ENCODE measurements at regions not wholly inside any gene's neighbourhood (a gene's known extent, or its start where the extent isn't known, plus 50 kb on each side); places are given as distances from the start of the nearest gene placed in this dataset.

DNA sequence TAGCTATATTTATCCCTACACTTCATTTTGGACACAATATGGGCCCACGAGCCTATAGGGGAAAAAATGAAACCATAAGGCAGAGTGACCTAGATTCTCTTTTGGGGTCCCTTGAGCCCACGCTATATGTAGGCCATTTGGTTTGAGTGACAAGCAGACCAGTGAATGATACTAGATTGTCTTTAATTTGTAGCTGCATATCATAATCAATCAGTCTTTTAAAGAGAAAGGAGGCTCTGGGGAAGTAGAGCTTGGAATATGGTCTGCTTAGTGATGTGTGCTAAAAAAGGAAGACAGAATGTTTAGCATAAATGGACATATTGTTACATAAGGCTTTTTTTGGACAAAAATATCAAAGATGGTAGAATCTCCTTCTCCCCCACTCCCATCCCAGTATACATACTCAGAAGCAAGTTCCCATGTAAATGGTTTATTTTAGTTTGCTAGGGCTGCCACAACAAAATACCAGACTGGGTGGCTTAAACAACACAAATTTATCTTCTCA is 140.8 kb downstream of the CAPZA3 start (continued):
- TF ChIP-seq, protein P1, sequence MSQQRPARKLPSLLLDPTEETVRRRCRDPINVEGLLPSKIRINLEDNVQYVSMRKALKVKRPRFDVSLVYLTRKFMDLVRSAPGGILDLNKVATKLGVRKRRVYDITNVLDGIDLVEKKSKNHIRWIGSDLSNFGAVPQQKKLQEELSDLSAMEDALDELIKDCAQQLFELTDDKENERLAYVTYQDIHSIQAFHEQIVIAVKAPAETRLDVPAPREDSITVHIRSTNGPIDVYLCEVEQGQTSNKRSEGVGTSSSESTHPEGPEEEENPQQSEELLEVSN (IDR thresholded peaks at IDR 0.05) = no peak
- no peak for TF ChIP-seq MAX (IDR thresholded peaks at IDR 0.05)

Measured in H1 (cell line).